ENCODE measurements at regions not wholly inside any gene's neighbourhood (a gene's known extent, or its start where the extent isn't known, plus 50 kb on each side); places are given as distances from the start of the nearest gene placed in this dataset.

GRCh38 chr7:33770576-33770975 is 134.8 kb upstream of the BMPER start:
- TF ChIP-seq CTCF (optimal IDR thresholded peaks at IDR 0.05 in 1 of 3, IDR thresholded peaks at IDR 0.05 in 1 of 3, conservative IDR thresholded peaks at IDR 0.05 in 1 of 3; ENCODE audit: extremely low read depth in 1 of 3, insufficient read depth in 2 of 3, low read length in 3 of 3) (no peak), EZH2 (IDR thresholded peaks at IDR 0.05; ENCODE audit: low read length) (no peak)

Measured in keratinocyte (primary cell).